Osteocyte (in vitro differentiated cells): ENCODE measurements at regions not wholly inside any gene's neighbourhood (a gene's known extent, or its start where the extent isn't known, plus 50 kb on each side); places are given as distances from the start of the nearest gene placed in this dataset.
"Not testable (repeated sequence)": the region's sequence is repeated elsewhere in the genome, so short reads cannot be mapped to it uniquely, and the experiment has no call there.

Experiments used
- DNase-seq: peaks from one replicate; pipeline ENCODE4 v3.0.0; 2021; ENCODE audit warnings: mixed read lengths; ENCODE audit not compliant: unreplicated experiment; ENCODE audit errors: extremely low spot score
- H3K27ac Mint-ChIP-seq: one replicate; pipeline ENCODE4 v1.8.0; 2021; ENCODE audit warnings: mild to moderate bottlenecking, mixed read lengths; ENCODE audit not compliant: unreplicated experiment
- H3K27me3 Mint-ChIP-seq: one replicate; pipeline ENCODE4 v1.8.0; 2021; ENCODE audit warnings: mixed read lengths; ENCODE audit not compliant: unreplicated experiment
- H3K36me3 Mint-ChIP-seq: one replicate; pipeline ENCODE4 v1.8.0; 2021; ENCODE audit warnings: mixed read lengths; ENCODE audit not compliant: unreplicated experiment
- H3K4me1 Mint-ChIP-seq: one replicate; pipeline ENCODE4 v1.8.0; 2021; ENCODE audit warnings: mixed read lengths; ENCODE audit not compliant: unreplicated experiment
- H3K4me3 Mint-ChIP-seq: one replicate; pipeline ENCODE4 v1.8.0; 2021; ENCODE audit warnings: mild to moderate bottlenecking, moderate library complexity, mixed read lengths; ENCODE audit not compliant: unreplicated experiment
- H3K9me3 Mint-ChIP-seq: one replicate; pipeline ENCODE4 v1.8.0; 2021; ENCODE audit warnings: mixed read lengths; ENCODE audit not compliant: unreplicated experiment
- TF ChIP-seq, protein P1 (sequence below): fragments of 200-600 bp; sonication (generic); IDR thresholded peaks from 2 replicates; pipeline ENCODE4 v1.5.0; 2021; ENCODE audit warnings: antibody characterized with exemption, mild to moderate bottlenecking, moderate library complexity

DNA sequence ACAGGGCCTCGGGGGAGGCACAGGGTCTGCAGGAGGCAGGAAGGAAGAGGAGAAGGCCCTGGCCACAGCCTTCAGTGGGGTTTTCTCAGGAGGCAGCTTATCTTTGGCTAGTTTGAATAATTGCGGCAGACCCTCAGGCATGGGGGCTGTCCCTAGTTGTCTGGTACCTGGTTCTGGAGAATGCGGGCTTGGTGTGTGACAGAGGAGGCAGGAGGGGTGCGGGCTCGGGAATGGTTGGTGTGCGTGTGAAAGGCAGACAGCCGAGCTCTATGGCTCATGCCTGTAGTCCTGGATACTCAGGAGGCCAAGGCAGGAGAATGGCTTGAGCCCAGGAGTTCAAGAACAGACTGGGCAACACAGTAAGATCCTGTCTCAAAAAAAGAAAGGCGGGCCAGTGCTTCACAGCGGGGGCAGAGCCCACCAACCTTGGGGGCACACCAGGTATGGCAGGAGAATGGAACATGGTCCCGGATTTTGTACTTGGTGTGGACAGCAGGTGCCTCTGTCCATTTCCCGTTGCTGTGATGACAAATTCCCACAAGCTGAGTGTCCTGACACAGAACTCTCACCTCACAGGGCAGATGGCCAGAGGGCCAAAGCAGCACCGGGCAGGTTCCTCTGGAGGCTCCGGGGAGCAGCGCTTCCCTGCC lies 640.6 kb downstream of the TBC1D22A start:
- H3K4me3 Mint-ChIP-seq = no peak overlapping the region
- H3K27ac Mint-ChIP-seq = no peak overlapping the region
- peaks cover 21% of the 10 kb centered on the region for H3K9me3 Mint-ChIP-seq
- TF ChIP-seq, protein P1, sequence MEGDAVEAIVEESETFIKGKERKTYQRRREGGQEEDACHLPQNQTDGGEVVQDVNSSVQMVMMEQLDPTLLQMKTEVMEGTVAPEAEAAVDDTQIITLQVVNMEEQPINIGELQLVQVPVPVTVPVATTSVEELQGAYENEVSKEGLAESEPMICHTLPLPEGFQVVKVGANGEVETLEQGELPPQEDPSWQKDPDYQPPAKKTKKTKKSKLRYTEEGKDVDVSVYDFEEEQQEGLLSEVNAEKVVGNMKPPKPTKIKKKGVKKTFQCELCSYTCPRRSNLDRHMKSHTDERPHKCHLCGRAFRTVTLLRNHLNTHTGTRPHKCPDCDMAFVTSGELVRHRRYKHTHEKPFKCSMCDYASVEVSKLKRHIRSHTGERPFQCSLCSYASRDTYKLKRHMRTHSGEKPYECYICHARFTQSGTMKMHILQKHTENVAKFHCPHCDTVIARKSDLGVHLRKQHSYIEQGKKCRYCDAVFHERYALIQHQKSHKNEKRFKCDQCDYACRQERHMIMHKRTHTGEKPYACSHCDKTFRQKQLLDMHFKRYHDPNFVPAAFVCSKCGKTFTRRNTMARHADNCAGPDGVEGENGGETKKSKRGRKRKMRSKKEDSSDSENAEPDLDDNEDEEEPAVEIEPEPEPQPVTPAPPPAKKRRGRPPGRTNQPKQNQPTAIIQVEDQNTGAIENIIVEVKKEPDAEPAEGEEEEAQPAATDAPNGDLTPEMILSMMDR = no peak
- DNase-seq = no peak
- no peaks in the 10 kb centered on the region for H3K4me1 Mint-ChIP-seq
- H3K27me3 Mint-ChIP-seq = no peaks in the 10 kb centered on the region
- no peaks in the 10 kb centered on the region for H3K36me3 Mint-ChIP-seq

GRCh38 chr22:47401976-47402770 lies 639.7 kb downstream of the TBC1D22A start:
- no peak for DNase-seq
- H3K4me3 Mint-ChIP-seq = no peak overlapping the region
- H3K27ac Mint-ChIP-seq = no peak overlapping the region
- peaks cover 18% of the 10 kb centered on the region for H3K9me3 Mint-ChIP-seq
- TF ChIP-seq, protein P1 = no peak
- no peaks in the 10 kb centered on the region for H3K4me1 Mint-ChIP-seq
- no peaks in the 10 kb centered on the region for H3K36me3 Mint-ChIP-seq
- no peaks in the 10 kb centered on the region for H3K27me3 Mint-ChIP-seq

DNA sequence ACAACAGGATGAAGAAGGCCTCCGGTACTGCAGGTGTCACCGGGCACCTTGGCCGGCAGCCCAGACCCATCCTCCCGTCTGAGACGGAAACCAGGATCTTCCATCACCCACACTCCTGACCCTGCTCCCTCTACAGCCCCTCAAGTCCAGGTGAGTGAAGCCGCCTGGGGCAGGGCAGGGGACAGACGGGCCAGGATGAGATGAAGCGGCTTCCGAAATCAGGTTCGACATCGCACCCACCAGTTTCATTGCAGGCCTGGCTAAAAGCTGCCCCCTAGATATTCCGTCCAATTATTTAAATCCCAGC lies 639.1 kb downstream of the TBC1D22A start:
- no peak for DNase-seq
- H3K27ac Mint-ChIP-seq = no peak overlapping the region
- no peaks in the 10 kb centered on the region for H3K4me1 Mint-ChIP-seq
- no peaks in the 10 kb centered on the region for H3K36me3 Mint-ChIP-seq
- TF ChIP-seq, protein P1 = no peak
- H3K9me3 Mint-ChIP-seq = peaks cover 22% of the 10 kb centered on the region
- H3K27me3 Mint-ChIP-seq = no peaks in the 10 kb centered on the region
- H3K4me3 Mint-ChIP-seq = no peak overlapping the region

- no peaks in the 10 kb centered on the region for H3K36me3 Mint-ChIP-seq
- H3K27me3 Mint-ChIP-seq = no peaks in the 10 kb centered on the region
- TF ChIP-seq, protein P1 = no peak
- peaks cover 17% of the 10 kb centered on the region for H3K9me3 Mint-ChIP-seq
- no peak overlapping the region for H3K4me3 Mint-ChIP-seq
- H3K27ac Mint-ChIP-seq = no peak overlapping the region
- H3K4me1 Mint-ChIP-seq = no peaks in the 10 kb centered on the region
- no peak for DNase-seq
These were observed 638.5 kb downstream of the TBC1D22A start for GRCh38 chr22:47400701-47401591.

- not testable (repeated sequence) for H3K27ac Mint-ChIP-seq, H3K27me3 Mint-ChIP-seq, H3K4me3 Mint-ChIP-seq, H3K36me3 Mint-ChIP-seq, DNase-seq, H3K4me1 Mint-ChIP-seq
- peaks cover 15% of the 10 kb centered on the region for H3K9me3 Mint-ChIP-seq
These were observed 637.7 kb downstream of the TBC1D22A start for GRCh38 chr22:47400131-47400530.
